T-helper 1 cell treated with Interleukin-12 subunit alpha and Interleukin-12 subunit beta and Interleukin-4 antibody, amounts not matched to agents 30 μg/mL and 1 μg/mL, for 36 hours (primary cell): ENCODE measurements at regions not wholly inside any gene's neighbourhood (a gene's known extent, or its start where the extent isn't known, plus 50 kb on each side); places are given as distances from the start of the nearest gene placed in this dataset.

Experiments
- H3K27ac Mint-ChIP-seq: one replicate; pipeline ENCODE4 v1.8.0; 2021; ENCODE audit warnings: mild to moderate bottlenecking, mixed read lengths
- H3K27me3 Mint-ChIP-seq: one replicate; pipeline ENCODE4 v1.8.0; 2021; ENCODE audit warnings: low read depth, mixed read lengths
- H3K36me3 Mint-ChIP-seq: one replicate; pipeline ENCODE4 v1.8.0; 2021; ENCODE audit warnings: low read depth, mixed read lengths
- H3K4me1 Mint-ChIP-seq: one replicate; pipeline ENCODE4 v1.8.0; 2021; ENCODE audit warnings: low read depth, mixed read lengths
- H3K4me3 Mint-ChIP-seq: one replicate; pipeline ENCODE4 v1.8.0; 2021; ENCODE audit warnings: mild to moderate bottlenecking, moderate library complexity, mixed read lengths
- H3K9me3 Mint-ChIP-seq: one replicate; pipeline ENCODE4 v1.8.0; 2021; ENCODE audit warnings: mixed read lengths

- Mint-ChIP-seq H3K27me3 (no peaks in the 10 kb centered on the region), H3K36me3 (no peaks in the 10 kb centered on the region), H3K9me3 (peaks cover 28% of the 10 kb centered on the region), H3K4me3 (no peak overlapping the region), H3K27ac (no peak overlapping the region), H3K4me1 (no peaks in the 10 kb centered on the region)
These were observed 434.1 kb downstream of the NOVA1 start for GRCh38 chr14:26163761-26164160.

- Mint-ChIP-seq H3K36me3 (no peaks in the 10 kb centered on the region), H3K27ac (no peak overlapping the region), H3K4me1 (no peaks in the 10 kb centered on the region), H3K27me3 (no peaks in the 10 kb centered on the region), H3K4me3 (no peak overlapping the region), H3K9me3 (peaks cover 34% of the 10 kb centered on the region)
These were observed 440.3 kb downstream of the NOVA1 start for GRCh38 chr14:26157517-26157916.

DNA sequence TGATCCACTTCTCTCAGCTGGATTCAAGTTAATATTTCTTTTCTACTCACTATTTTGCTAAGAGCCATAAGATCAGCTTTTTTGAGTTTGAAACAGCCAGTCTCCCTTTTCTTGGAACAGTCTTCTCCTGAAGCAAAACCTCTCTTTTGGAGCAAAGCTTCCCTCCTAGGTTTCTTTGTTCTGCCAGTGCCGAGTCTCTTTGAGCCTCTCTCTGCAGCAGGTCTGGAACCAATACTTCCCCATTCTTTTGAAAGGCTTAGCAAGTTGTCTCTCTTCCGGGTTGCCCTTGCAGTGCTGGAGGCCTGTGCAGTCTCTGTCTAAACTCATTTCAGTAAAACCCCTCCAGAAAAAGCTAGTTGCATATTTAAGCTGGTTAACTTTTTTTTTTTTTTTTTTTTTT is 454.8 kb downstream of the NOVA1 start:
- H3K27me3 Mint-ChIP-seq: no peaks in the 10 kb centered on the region
- H3K9me3 Mint-ChIP-seq: peaks cover 12% of the 10 kb centered on the region
- H3K4me3 Mint-ChIP-seq: no peak overlapping the region
- H3K27ac Mint-ChIP-seq: no peak overlapping the region
- H3K36me3 Mint-ChIP-seq: no peaks in the 10 kb centered on the region
- H3K4me1 Mint-ChIP-seq: no peaks in the 10 kb centered on the region

DNA sequence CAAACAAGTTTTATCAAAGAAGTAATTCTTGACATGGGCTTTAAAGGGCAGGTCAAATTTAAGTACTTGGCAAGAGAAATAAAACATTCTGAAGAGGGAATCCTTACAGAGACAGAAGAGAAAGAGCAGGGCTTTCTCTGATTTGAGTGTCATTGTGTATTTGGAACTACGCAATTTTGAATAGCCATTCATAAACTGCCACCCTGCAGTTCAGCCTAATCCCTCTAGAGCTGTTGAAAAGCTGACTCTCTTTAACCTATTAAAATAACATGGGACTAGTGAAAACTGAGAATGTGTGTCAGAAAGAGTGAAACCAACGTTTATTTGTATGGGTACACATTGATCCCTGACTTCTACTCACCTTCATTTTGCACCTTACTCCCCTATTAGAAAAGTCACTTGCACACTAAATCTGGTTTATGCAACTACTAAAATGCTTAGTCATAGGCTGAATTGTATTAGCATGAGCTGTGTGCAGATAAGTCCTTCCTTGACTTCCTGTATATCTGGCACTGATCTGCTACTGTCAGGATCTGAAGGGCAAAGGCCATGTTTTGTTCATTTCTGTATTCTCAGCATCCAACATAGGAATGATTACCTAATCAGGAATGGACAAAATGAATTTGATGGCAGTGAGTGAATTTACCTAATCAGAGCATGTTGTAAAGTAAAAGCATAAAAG is 458.9 kb downstream of the NOVA1 start:
- peaks cover 17% of the 10 kb centered on the region for H3K9me3 Mint-ChIP-seq
- no peak overlapping the region for H3K4me3 Mint-ChIP-seq
- H3K27me3 Mint-ChIP-seq: no peaks in the 10 kb centered on the region
- H3K4me1 Mint-ChIP-seq: no peaks in the 10 kb centered on the region
- no peak overlapping the region for H3K27ac Mint-ChIP-seq
- no peaks in the 10 kb centered on the region for H3K36me3 Mint-ChIP-seq

- peaks cover 16% of the 10 kb centered on the region for H3K9me3 Mint-ChIP-seq
- H3K4me1 Mint-ChIP-seq: no peaks in the 10 kb centered on the region
- H3K4me3 Mint-ChIP-seq: no peak overlapping the region
- H3K36me3 Mint-ChIP-seq: no peaks in the 10 kb centered on the region
- no peak overlapping the region for H3K27ac Mint-ChIP-seq
- no peaks in the 10 kb centered on the region for H3K27me3 Mint-ChIP-seq
These were observed 460.7 kb downstream of the NOVA1 start for GRCh38 chr14:26137161-26137560.

DNA sequence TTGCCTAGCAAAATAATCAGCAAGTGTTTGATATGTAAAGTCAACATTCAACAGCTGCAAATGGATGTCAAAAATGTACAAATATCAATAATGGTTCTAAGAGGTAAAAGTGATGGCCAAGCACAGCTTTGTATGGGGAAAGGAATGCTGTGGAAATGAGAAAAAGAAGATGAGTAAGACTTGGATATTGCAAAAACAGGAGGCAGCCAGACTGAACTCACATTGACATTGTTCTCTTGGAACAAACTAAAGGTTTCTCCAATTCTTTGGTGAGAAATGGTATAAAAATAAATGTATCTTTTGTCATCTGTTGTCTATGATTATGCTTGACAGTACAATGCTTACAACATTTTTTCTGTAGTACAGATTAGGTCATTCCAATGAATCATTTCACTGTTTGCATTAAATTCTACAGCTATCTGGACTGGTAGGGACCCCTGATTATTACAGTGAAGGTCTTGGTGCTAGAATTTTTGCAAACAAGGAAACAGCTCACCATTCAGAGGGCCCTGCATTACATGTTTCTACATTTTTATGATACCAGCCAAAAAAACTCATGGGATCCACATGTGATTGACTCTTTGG is 465.7 kb downstream of the NOVA1 start:
- H3K4me3 Mint-ChIP-seq: no peak overlapping the region
- H3K27me3 Mint-ChIP-seq: no peaks in the 10 kb centered on the region
- H3K27ac Mint-ChIP-seq: no peak overlapping the region
- no peaks in the 10 kb centered on the region for H3K4me1 Mint-ChIP-seq
- no peaks in the 10 kb centered on the region for H3K36me3 Mint-ChIP-seq
- peaks cover 12% of the 10 kb centered on the region for H3K9me3 Mint-ChIP-seq

DNA sequence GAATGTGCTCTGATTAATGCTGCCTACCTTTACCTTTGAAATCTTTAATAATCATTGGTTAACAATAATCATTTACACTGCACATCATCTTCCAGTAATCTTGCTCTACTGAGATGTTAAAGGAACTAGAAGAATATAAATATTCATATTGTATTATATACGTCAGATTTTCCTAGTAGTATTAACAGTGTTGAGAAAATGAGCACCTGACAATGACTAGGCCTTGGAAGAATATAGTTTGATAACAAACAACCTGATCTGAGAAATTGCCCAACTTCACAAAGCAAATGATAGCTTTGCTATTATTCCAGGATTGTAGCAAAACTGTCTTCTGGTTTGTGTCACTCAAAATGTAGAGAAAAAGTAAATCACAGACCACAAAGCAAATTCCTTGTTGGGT is 467.1 kb downstream of the NOVA1 start:
- no peaks in the 10 kb centered on the region for H3K27me3 Mint-ChIP-seq
- no peaks in the 10 kb centered on the region for H3K36me3 Mint-ChIP-seq
- H3K4me1 Mint-ChIP-seq: no peaks in the 10 kb centered on the region
- H3K27ac Mint-ChIP-seq: no peak overlapping the region
- peaks cover 14% of the 10 kb centered on the region for H3K9me3 Mint-ChIP-seq
- no peak overlapping the region for H3K4me3 Mint-ChIP-seq

DNA sequence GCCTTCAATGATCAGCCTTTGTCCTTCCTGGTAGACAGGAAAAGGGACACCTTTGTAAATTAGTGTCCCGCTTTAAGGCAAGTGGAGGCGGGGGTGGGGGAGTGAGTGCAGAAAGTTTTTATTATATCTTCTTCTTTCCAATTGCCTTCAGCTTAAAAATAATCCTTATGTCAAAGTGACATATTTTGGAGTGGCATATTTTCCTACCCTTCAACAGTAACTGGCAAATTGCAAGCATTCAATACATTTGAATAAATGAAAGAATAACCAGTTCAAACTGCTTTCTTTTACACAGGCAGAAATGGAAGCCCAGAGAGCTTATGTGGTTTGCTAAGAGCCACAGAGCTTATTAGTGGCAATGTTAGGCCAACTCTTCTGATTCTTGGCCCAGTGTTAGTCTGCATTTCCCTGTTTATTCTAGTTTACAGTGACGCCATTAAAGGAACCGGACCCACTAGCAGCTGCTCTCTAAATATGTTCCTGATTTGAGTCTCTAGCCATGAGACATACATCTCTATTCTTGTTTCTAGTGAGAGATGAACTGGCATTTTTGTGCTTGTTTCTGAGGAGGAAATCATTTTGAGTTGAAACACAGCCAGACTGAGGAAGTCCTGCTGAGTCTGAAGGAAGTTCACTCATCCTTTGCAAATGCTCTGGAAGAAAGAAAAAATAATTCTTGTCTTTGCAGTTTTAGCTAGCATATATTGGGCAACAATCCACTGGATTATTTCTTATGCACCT is 468.7 kb downstream of the NOVA1 start:
- no peaks in the 10 kb centered on the region for H3K27me3 Mint-ChIP-seq
- no peaks in the 10 kb centered on the region for H3K36me3 Mint-ChIP-seq
- H3K4me1 Mint-ChIP-seq: no peaks in the 10 kb centered on the region
- H3K9me3 Mint-ChIP-seq: peaks cover 10% of the 10 kb centered on the region
- H3K27ac Mint-ChIP-seq: no peak overlapping the region
- H3K4me3 Mint-ChIP-seq: no peak overlapping the region

DNA sequence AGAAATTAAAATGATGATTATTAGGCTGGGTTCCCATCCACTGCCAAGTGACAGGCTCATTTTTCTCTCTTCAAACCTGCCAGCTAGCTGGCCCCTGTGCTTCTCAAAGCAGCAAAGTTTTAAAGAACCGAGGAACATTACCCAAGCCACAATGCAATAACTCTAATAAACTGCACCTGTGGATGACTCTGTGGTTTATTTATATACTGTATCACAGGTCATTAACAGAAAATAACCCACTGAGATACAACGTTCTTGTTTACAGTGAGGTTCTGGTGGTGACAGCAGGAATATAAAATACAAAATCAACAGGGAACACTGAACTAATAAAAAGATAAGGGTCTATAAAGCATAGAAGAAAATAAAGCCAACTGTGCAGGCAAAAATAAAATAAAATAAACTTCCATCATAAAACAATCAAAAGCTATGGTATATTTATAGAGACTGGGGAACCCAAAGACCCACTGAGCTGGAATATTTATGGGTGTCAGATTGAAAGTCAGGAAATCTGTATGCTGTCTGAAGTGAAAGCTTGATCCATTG is 472.9 kb downstream of the NOVA1 start:
- Mint-ChIP-seq H3K27me3 (no peaks in the 10 kb centered on the region), H3K9me3 (peaks cover 21% of the 10 kb centered on the region), H3K27ac (no peak overlapping the region), H3K4me3 (no peak overlapping the region), H3K4me1 (no peaks in the 10 kb centered on the region), H3K36me3 (no peaks in the 10 kb centered on the region)

GRCh38 chr14:26123459-26123858 is 474.4 kb downstream of the NOVA1 start:
- Mint-ChIP-seq H3K9me3 (peaks cover 26% of the 10 kb centered on the region), H3K4me3 (no peak overlapping the region), H3K27me3 (no peaks in the 10 kb centered on the region), H3K36me3 (no peaks in the 10 kb centered on the region), H3K27ac (no peak overlapping the region), H3K4me1 (no peaks in the 10 kb centered on the region)

- no peak overlapping the region for H3K4me3 Mint-ChIP-seq
- H3K36me3 Mint-ChIP-seq: no peaks in the 10 kb centered on the region
- no peaks in the 10 kb centered on the region for H3K27me3 Mint-ChIP-seq
- H3K4me1 Mint-ChIP-seq: no peaks in the 10 kb centered on the region
- peaks cover 37% of the 10 kb centered on the region for H3K9me3 Mint-ChIP-seq
- H3K27ac Mint-ChIP-seq: no peak overlapping the region
These were observed 476.7 kb downstream of the NOVA1 start for GRCh38 chr14:26121181-26121580.

GRCh38 chr14:26113911-26114640 is 483.8 kb downstream of the NOVA1 start:
- Mint-ChIP-seq H3K9me3 (peaks cover 30% of the 10 kb centered on the region), H3K4me3 (no peak overlapping the region), H3K36me3 (no peaks in the 10 kb centered on the region), H3K27me3 (no peaks in the 10 kb centered on the region), H3K4me1 (no peaks in the 10 kb centered on the region), H3K27ac (no peak overlapping the region)

DNA sequence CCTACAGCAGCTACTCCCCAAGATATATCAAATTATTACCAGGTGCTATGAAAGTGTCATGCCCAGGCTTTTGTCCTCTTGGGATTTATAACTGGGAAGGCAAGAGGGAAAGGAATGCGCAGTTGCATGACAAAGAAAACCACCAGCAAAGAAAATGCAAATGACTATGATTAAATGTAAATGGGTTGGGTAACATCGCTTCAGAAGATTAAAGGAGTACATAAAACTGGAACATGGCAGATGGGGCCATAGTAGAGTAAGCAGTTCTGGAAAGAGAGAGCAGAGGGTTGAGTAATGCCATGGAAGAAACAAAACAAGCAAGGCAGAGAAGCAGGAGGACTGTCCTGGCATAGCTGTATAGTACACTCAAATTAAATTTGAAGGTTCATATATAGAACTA is 493.1 kb downstream of the NOVA1 start:
- Mint-ChIP-seq H3K4me3 (no peak overlapping the region), H3K27ac (no peak overlapping the region), H3K27me3 (no peaks in the 10 kb centered on the region), H3K36me3 (no peaks in the 10 kb centered on the region), H3K4me1 (no peaks in the 10 kb centered on the region), H3K9me3 (peaks cover 41% of the 10 kb centered on the region)

DNA sequence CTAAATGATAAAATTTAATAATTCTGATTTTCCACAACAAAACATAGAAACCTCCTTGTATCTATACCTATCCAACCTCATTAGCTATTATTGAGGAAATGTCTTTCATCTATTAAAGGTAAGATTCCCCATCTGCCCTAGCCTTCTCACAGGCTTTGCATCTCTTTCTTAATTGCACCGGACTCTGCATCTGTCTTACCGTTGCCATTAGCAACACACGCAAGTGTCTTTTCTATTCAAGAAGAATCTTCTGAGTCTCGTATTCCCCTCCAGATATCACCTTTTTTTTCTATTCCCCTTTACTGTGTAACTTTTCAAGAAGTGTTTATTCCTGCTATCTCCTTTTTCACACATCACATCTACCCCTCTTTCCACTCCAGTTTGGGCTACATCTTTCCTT is 500.0 kb downstream of the NOVA1 start:
- no peaks in the 10 kb centered on the region for H3K4me1 Mint-ChIP-seq
- no peak overlapping the region for H3K4me3 Mint-ChIP-seq
- H3K27ac Mint-ChIP-seq: no peak overlapping the region
- H3K9me3 Mint-ChIP-seq: peaks cover 36% of the 10 kb centered on the region
- no peaks in the 10 kb centered on the region for H3K36me3 Mint-ChIP-seq
- no peaks in the 10 kb centered on the region for H3K27me3 Mint-ChIP-seq
